ENCODE measurements at regions not wholly inside any gene's neighbourhood (a gene's known extent, or its start where the extent isn't known, plus 50 kb on each side); places are given as distances from the start of the nearest gene placed in this dataset.

DNA sequence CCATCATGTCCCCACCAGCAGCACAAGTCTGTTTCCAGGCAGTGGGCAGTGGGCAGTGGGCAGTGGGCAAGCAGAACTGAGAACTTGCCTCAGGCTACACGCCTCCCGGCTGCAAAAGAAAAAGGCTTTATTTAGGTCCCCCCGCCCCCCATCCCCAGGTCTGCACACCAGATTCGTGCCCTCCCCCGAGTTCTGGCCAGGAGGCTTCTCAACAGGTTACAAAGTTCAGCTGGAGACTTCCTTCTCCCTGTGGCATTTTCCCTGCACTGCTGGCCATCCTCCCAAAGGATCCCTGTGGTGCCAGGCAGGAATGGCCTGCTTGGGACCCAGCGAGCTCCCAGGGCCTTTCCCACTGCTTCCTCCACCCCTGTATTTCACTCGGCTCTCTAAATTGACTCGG, 97.0 kb upstream of the TRIM2 start:
- no peak overlapping the region for H3K27ac ChIP-seq (ENCODE audit: low read length)
- H3K79me2 ChIP-seq (ENCODE audit: insufficient read depth, low read length) = no peaks in the 10 kb centered on the region
- ATAC-seq (ENCODE audit: insufficient read depth, low read depth) (no peak), DNase-seq (no peak)
- H3K4me1 ChIP-seq (ENCODE audit: insufficient read depth, low read length) = peaks cover 16% of the 10 kb centered on the region
- H3K36me3 ChIP-seq (ENCODE audit: insufficient read depth, low read length) = no peaks in the 10 kb centered on the region
- no peak overlapping the region for H3K4me3 ChIP-seq (ENCODE audit: low read depth in 1 of 2, low read length in 2 of 2)
- H3K4me2 ChIP-seq (ENCODE audit: insufficient read depth, low read length) = no peak overlapping the region
- no peak for TF ChIP-seq EZH2 (IDR thresholded peaks at IDR 0.05; ENCODE audit: borderline replicate concordance, low read depth, low read length, severe bottlenecking)
- TF ChIP-seq, protein P1, sequence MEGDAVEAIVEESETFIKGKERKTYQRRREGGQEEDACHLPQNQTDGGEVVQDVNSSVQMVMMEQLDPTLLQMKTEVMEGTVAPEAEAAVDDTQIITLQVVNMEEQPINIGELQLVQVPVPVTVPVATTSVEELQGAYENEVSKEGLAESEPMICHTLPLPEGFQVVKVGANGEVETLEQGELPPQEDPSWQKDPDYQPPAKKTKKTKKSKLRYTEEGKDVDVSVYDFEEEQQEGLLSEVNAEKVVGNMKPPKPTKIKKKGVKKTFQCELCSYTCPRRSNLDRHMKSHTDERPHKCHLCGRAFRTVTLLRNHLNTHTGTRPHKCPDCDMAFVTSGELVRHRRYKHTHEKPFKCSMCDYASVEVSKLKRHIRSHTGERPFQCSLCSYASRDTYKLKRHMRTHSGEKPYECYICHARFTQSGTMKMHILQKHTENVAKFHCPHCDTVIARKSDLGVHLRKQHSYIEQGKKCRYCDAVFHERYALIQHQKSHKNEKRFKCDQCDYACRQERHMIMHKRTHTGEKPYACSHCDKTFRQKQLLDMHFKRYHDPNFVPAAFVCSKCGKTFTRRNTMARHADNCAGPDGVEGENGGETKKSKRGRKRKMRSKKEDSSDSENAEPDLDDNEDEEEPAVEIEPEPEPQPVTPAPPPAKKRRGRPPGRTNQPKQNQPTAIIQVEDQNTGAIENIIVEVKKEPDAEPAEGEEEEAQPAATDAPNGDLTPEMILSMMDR (IDR thresholded peaks at IDR 0.05; ENCODE audit: borderline replicate concordance, extremely low read depth, low read length, poor library complexity, severe bottlenecking) = no peak
- H4K20me1 ChIP-seq (ENCODE audit: insufficient read depth, low read length) = no peaks in the 10 kb centered on the region
- no peak overlapping the region for H2AFZ ChIP-seq (ENCODE audit: low read depth, low read length)
- no peaks in the 10 kb centered on the region for H3K27me3 ChIP-seq (ENCODE audit: insufficient read depth, low read length, poor library complexity)
- no peak overlapping the region for H3K9ac ChIP-seq (ENCODE audit: low read depth, low read length)
- no peaks in the 10 kb centered on the region for H3K9me3 ChIP-seq (ENCODE audit: insufficient read depth, low read length, severe bottlenecking)

DNA sequence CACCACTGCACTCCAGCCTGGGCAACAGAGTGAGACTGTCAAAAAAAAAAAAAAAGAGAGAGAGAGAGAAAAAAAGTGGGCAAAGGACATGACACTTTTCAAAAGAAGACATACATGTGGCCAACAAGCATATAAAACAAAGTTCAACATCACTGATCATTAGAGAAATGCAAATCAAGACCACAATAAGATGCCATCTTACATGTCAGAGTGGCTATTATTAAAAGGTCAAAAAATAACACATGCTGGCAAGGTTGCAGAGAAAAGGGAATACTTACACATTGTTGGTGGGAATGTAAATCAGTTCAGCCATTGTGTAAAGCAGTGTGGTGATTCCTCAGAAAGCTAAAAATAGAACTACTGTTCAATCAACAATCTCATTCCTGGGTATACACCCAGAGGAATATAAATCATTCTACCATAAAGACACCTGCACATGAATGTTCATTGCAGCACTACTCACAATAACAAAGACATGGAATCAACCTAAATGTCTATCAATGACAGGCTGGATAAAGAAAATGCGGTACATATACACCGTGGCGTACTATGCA, 94.9 kb upstream of the TRIM2 start:
- Histone ChIP-seq H3K9me3 (ENCODE audit: insufficient read depth, low read length, severe bottlenecking) (no peaks in the 10 kb centered on the region), H3K4me1 (ENCODE audit: insufficient read depth, low read length) (peaks cover 37% of the 10 kb centered on the region), H4K20me1 (ENCODE audit: insufficient read depth, low read length) (no peaks in the 10 kb centered on the region), H3K27ac (ENCODE audit: low read length) (no peak overlapping the region), H3K27me3 (ENCODE audit: insufficient read depth, low read length, poor library complexity) (no peaks in the 10 kb centered on the region), H3K4me3 (ENCODE audit: low read depth in 1 of 2, low read length in 2 of 2) (no peak overlapping the region), H2AFZ (ENCODE audit: low read depth, low read length) (no peak overlapping the region), H3K79me2 (ENCODE audit: insufficient read depth, low read length) (no peaks in the 10 kb centered on the region), H3K9ac (ENCODE audit: low read depth, low read length) (no peak overlapping the region), H3K36me3 (ENCODE audit: insufficient read depth, low read length) (no peaks in the 10 kb centered on the region), H3K4me2 (ENCODE audit: insufficient read depth, low read length) (no peak overlapping the region)
- DNase-seq (no peak), ATAC-seq (ENCODE audit: insufficient read depth, low read depth) (no peak)
- TF ChIP-seq EZH2 (IDR thresholded peaks at IDR 0.05; ENCODE audit: borderline replicate concordance, low read depth, low read length, severe bottlenecking) = no peak
- TF ChIP-seq, protein P1 (IDR thresholded peaks at IDR 0.05; ENCODE audit: borderline replicate concordance, extremely low read depth, low read length, poor library complexity, severe bottlenecking) = no peak

DNA sequence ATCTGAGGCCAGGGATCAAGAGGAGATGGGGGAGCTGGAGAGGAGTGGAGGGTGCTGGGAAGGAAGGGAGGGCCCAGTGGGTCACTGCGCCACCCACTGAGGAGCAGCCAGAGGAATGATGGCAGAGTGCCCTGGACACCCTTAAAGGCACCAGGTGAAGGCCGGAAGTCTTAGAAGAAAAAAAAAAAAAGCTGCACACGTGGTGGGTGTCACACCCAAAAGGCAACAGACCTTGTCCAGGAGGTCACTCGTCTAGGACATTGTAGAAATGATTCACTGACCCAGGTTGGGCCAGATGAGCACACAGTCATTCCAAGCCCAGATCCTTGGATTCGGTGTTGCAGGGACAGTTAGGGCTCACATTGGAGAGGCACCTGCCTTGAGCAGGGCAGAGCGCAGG, 93.5 kb upstream of the TRIM2 start:
- Histone ChIP-seq H2AFZ (ENCODE audit: low read depth, low read length) (no peak overlapping the region), H3K27ac (ENCODE audit: low read length) (no peak overlapping the region), H3K79me2 (ENCODE audit: insufficient read depth, low read length) (no peaks in the 10 kb centered on the region), H3K4me2 (ENCODE audit: insufficient read depth, low read length) (no peak overlapping the region), H3K27me3 (ENCODE audit: insufficient read depth, low read length, poor library complexity) (no peaks in the 10 kb centered on the region), H4K20me1 (ENCODE audit: insufficient read depth, low read length) (no peaks in the 10 kb centered on the region), H3K9me3 (ENCODE audit: insufficient read depth, low read length, severe bottlenecking) (no peaks in the 10 kb centered on the region), H3K4me1 (ENCODE audit: insufficient read depth, low read length) (peaks cover 50% of the 10 kb centered on the region), H3K36me3 (ENCODE audit: insufficient read depth, low read length) (no peaks in the 10 kb centered on the region), H3K4me3 (ENCODE audit: low read depth in 1 of 2, low read length in 2 of 2) (no peak overlapping the region), H3K9ac (ENCODE audit: low read depth, low read length) (no peak overlapping the region)
- DNase-seq (no peak), ATAC-seq (ENCODE audit: insufficient read depth, low read depth) (no peak)
- TF ChIP-seq, protein P1 (IDR thresholded peaks at IDR 0.05; ENCODE audit: borderline replicate concordance, extremely low read depth, low read length, poor library complexity, severe bottlenecking) = no peak
- no peak for TF ChIP-seq EZH2 (IDR thresholded peaks at IDR 0.05; ENCODE audit: borderline replicate concordance, low read depth, low read length, severe bottlenecking)
